ENCODE measurements at regions not wholly inside any gene's neighbourhood (a gene's known extent, or its start where the extent isn't known, plus 50 kb on each side); places are given as distances from the start of the nearest gene placed in this dataset.

DNA sequence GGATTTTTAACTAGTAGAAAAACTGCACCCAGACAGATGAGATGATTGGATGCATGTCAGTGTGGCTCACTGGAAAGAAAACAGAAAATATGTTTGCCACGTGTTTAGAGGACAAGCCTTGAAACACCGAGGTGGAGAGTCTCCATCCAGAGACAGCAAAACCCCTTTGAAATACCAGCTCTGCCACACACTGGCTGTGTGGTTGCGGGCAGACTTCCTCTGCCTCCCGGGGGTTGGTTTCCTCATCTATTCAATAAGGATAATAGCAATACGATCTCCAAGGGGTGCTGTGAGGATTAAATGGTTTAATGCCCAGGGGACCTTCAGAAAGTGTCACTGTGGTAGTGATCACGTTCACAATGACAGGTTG, 67.2 kb upstream of the PARP1 start:
- Histone ChIP-seq H3K27ac (ENCODE audit: low read depth in 1 of 2, low read length in 1 of 2) (no peak overlapping the region), H3K27me3 (ENCODE audit: control insufficient read depth in 2 of 2, insufficient read depth in 1 of 2, low read length in 1 of 2) (peaks cover 0 to 28% of the 10 kb centered on the region in 2 donors), H3K9me3 (ENCODE audit: control insufficient read depth in 2 of 2, insufficient read depth in 1 of 2, low read length in 1 of 2) (no peaks in the 10 kb centered on the region), H3K36me3 (ENCODE audit: control insufficient read depth in 2 of 2, insufficient read depth in 2 of 2, low read length in 1 of 2) (no peaks in the 10 kb centered on the region), H3K4me3 (ENCODE audit: low read length in 2 of 2) (no peak overlapping the region), H3K4me1 (ENCODE audit: control insufficient read depth in 2 of 2, insufficient read depth in 2 of 2, low read length in 2 of 2) (no peaks in the 10 kb centered on the region)
- DNase-seq (ENCODE audit: low read depth in 6 of 9, low spot score in 9 of 9): no peak
- 49% methylated on average over 6 of the region's 6 CpGs for WGBS

DNA sequence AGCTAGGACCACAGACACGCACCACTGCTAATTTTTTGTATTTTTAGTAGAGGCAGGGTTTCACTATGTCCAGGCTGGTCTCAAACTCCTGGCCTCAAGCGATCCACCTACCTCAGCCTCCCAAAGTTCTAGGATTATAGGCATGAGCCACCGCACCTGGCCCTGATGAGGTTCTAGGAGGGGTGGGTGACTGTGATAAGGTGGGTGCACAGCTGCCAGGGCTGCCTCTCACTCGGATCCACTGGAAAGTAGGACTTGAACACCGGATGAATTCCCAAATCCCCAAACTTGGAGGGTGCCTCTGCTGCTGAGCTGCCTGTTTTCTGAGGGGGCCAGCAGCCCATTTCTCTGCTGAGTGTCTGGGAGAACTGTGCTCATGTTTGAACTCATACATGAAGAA, 68.2 kb upstream of the PARP1 start:
- H3K4me1 ChIP-seq (ENCODE audit: control insufficient read depth in 2 of 2, insufficient read depth in 2 of 2, low read length in 2 of 2): no peaks in the 10 kb centered on the region
- no peaks in the 10 kb centered on the region for H3K36me3 ChIP-seq (ENCODE audit: control insufficient read depth in 2 of 2, insufficient read depth in 2 of 2, low read length in 1 of 2)
- peaks cover 4 to 36% of the 10 kb centered on the region in 2 donors for H3K27me3 ChIP-seq (ENCODE audit: control insufficient read depth in 2 of 2, insufficient read depth in 1 of 2, low read length in 1 of 2)
- no peaks in the 10 kb centered on the region for H3K9me3 ChIP-seq (ENCODE audit: control insufficient read depth in 2 of 2, insufficient read depth in 1 of 2, low read length in 1 of 2)
- 96% methylated on average over 5 of the region's 5 CpGs for WGBS
- no peak overlapping the region for H3K27ac ChIP-seq (ENCODE audit: low read depth in 1 of 2, low read length in 1 of 2)
- no peak overlapping the region for H3K4me3 ChIP-seq (ENCODE audit: low read length in 2 of 2)
- no peak for DNase-seq (ENCODE audit: low read depth in 6 of 9, low spot score in 9 of 9)

DNA sequence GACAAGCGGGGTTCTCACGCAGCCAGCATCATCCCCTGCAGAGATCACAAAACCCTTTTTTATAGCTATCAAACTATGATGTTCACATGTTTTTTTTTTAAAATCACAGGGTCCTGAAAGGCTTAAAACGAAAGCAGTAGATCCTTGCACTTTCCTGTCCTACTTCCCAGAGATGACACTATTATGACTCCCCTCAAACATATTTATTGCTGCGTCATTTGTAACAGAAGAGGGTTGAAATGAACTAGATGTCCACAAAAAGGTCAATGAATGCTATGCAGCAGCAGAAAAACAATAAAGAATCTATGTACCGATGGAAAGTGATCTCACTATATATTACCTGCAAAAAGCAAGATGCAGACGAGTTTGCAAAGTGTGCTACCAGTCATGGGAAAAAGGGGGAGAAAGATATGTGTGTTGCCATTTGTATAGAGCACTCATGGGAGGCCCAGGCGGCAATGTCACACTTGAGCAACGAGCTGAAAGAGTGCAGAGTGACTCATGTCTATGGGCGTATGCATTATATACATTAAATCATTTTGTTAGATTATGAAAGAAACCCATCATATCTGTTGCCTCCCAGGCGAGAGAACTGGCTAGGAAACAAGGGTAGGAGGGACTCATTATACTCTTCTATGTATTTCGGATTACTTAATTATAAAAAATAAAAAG, 68.9 kb upstream of the PARP1 start:
- Histone ChIP-seq H3K36me3 (ENCODE audit: control insufficient read depth in 2 of 2, insufficient read depth in 2 of 2, low read length in 1 of 2) (no peaks in the 10 kb centered on the region), H3K4me1 (ENCODE audit: control insufficient read depth in 2 of 2, insufficient read depth in 2 of 2, low read length in 2 of 2) (no peaks in the 10 kb centered on the region), H3K27ac (ENCODE audit: low read depth in 1 of 2, low read length in 1 of 2) (no peak overlapping the region), H3K9me3 (ENCODE audit: control insufficient read depth in 2 of 2, insufficient read depth in 1 of 2, low read length in 1 of 2) (no peaks in the 10 kb centered on the region), H3K4me3 (ENCODE audit: low read length in 2 of 2) (no peak overlapping the region), H3K27me3 (ENCODE audit: control insufficient read depth in 2 of 2, insufficient read depth in 1 of 2, low read length in 1 of 2) (peaks cover 7 to 43% of the 10 kb centered on the region in 2 donors)
- 91% methylated on average over 11 of the region's 11 CpGs for WGBS
- no peak for DNase-seq (ENCODE audit: low read depth in 6 of 9, low spot score in 9 of 9)

DNA sequence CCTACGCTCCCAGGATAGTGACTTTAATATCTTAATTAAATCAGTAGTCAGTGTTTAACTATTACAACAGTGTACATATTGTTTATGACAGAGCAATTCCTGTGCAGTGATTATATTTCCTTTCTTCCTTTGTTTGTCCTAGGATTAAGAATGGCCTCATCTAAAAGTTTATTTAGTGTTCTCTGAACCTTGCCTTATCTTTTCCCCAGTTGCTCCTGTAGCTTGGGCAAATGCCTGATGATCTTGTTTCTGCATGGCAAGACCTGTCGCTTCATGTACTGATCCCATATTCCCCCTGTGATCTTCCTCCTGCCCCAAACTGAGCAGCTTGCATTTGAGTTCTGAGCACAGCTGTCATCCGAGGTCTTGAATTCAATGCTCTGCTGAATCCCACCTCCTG, 69.1 kb upstream of the STUM start:
- peaks cover 21 to 62% of the 10 kb centered on the region in 2 donors for H3K27me3 ChIP-seq (ENCODE audit: control insufficient read depth in 2 of 2, insufficient read depth in 1 of 2, low read length in 1 of 2)
- no peaks in the 10 kb centered on the region for H3K9me3 ChIP-seq (ENCODE audit: control insufficient read depth in 2 of 2, insufficient read depth in 1 of 2, low read length in 1 of 2)
- no peak overlapping the region for H3K27ac ChIP-seq (ENCODE audit: low read depth in 1 of 2, low read length in 1 of 2)
- H3K4me3 ChIP-seq (ENCODE audit: low read length in 2 of 2): no peak overlapping the region
- H3K4me1 ChIP-seq (ENCODE audit: control insufficient read depth in 2 of 2, insufficient read depth in 2 of 2, low read length in 2 of 2): peaks cover 0 to 3% of the 10 kb centered on the region in 2 donors
- WGBS: 88% methylated on average over 3 of the region's 3 CpGs
- H3K36me3 ChIP-seq (ENCODE audit: control insufficient read depth in 2 of 2, insufficient read depth in 2 of 2, low read length in 1 of 2): no peaks in the 10 kb centered on the region
- DNase-seq (ENCODE audit: low read depth in 6 of 9, low spot score in 9 of 9): peak in 1 of 9 donors; percentile 10

DNA sequence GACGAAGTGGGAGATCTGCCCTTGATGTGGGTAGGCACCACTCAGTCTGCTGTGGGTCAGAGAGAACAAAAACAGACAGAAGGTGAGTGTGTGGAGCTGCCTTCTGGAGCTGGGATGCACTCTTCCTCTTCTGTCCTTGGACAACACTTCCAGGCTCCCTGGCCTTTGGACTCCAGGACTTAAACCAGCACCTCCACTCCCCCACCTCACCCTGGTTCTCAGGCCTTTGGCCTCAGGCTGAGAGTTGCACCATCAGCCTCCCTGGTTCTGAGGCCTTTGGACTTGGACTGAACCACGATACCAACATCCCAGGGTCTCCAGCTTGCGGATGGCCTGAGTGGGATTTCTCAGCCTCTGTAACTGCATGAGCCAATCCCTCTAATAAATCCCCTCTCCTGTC, 68.1 kb upstream of the STUM start:
- Histone ChIP-seq H3K27ac (ENCODE audit: low read depth in 1 of 2, low read length in 1 of 2) (no peak overlapping the region), H3K4me3 (ENCODE audit: low read length in 2 of 2) (no peak overlapping the region), H3K9me3 (ENCODE audit: control insufficient read depth in 2 of 2, insufficient read depth in 1 of 2, low read length in 1 of 2) (no peaks in the 10 kb centered on the region), H3K36me3 (ENCODE audit: control insufficient read depth in 2 of 2, insufficient read depth in 2 of 2, low read length in 1 of 2) (no peaks in the 10 kb centered on the region), H3K27me3 (ENCODE audit: control insufficient read depth in 2 of 2, insufficient read depth in 1 of 2, low read length in 1 of 2) (peaks cover 31 to 68% of the 10 kb centered on the region in 2 donors), H3K4me1 (ENCODE audit: control insufficient read depth in 2 of 2, insufficient read depth in 2 of 2, low read length in 2 of 2) (peaks cover 0 to 3% of the 10 kb centered on the region in 2 donors)
- DNase-seq (ENCODE audit: low read depth in 6 of 9, low spot score in 9 of 9): no peak
- 93% methylated on average over 3 of the region's 3 CpGs for WGBS

DNA sequence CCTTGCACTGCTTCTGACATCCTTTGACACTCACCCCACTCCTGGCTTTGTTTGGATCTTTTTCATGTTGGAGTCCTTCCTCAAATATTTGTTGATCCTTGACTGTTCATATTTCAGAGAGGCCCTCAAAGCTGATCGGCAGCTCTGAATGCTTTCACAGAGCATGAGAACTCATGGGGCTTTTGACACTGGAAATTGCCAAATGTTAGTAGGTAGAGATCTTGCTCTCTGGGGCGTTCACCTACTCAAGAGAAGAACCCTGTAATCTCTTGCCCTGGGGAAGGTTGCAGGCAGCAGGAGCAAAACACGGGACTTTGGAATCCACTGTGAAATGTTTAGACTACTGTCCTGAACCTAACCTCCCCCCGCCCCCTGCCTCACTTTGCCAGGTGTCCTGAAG, 67.4 kb upstream of the STUM start:
- Histone ChIP-seq H3K4me3 (ENCODE audit: low read length in 2 of 2) (no peak overlapping the region), H3K36me3 (ENCODE audit: control insufficient read depth in 2 of 2, insufficient read depth in 2 of 2, low read length in 1 of 2) (no peaks in the 10 kb centered on the region), H3K27me3 (ENCODE audit: control insufficient read depth in 2 of 2, insufficient read depth in 1 of 2, low read length in 1 of 2) (peaks cover 31 to 72% of the 10 kb centered on the region in 2 donors), H3K9me3 (ENCODE audit: control insufficient read depth in 2 of 2, insufficient read depth in 1 of 2, low read length in 1 of 2) (no peaks in the 10 kb centered on the region), H3K27ac (ENCODE audit: low read depth in 1 of 2, low read length in 1 of 2) (no peak overlapping the region), H3K4me1 (ENCODE audit: control insufficient read depth in 2 of 2, insufficient read depth in 2 of 2, low read length in 2 of 2) (peaks cover 0 to 3% of the 10 kb centered on the region in 2 donors)
- WGBS: 85% methylated on average over 4 of the region's 4 CpGs
- DNase-seq (ENCODE audit: low read depth in 6 of 9, low spot score in 9 of 9): no peak

DNA sequence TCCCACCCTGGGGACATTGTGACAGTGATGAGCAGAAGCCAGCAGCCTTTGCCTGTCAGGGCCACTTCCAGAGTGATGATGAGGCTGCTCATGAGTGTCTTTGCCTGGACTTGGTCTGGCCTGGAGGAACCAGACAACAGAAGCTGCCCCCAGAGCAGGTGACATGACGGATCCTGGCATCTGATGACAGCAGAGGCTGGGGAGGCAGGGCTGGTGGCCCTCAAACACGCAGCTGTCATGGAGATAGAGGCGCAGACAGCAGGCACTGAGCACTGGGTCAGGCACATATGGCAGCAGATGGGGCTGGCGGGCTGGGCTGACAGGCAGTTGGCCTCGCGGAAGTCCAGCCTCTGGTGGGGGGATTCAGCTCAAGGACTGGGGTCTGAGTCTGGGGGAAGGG, 66.4 kb upstream of the STUM start:
- no peak for DNase-seq (ENCODE audit: low read depth in 6 of 9, low spot score in 9 of 9)
- Histone ChIP-seq H3K4me3 (ENCODE audit: low read length in 2 of 2) (no peak overlapping the region), H3K36me3 (ENCODE audit: control insufficient read depth in 2 of 2, insufficient read depth in 2 of 2, low read length in 1 of 2) (no peaks in the 10 kb centered on the region), H3K27me3 (ENCODE audit: control insufficient read depth in 2 of 2, insufficient read depth in 1 of 2, low read length in 1 of 2) (peaks cover 31 to 74% of the 10 kb centered on the region in 2 donors), H3K27ac (ENCODE audit: low read depth in 1 of 2, low read length in 1 of 2) (no peak overlapping the region), H3K9me3 (ENCODE audit: control insufficient read depth in 2 of 2, insufficient read depth in 1 of 2, low read length in 1 of 2) (no peaks in the 10 kb centered on the region), H3K4me1 (ENCODE audit: control insufficient read depth in 2 of 2, insufficient read depth in 2 of 2, low read length in 2 of 2) (peaks cover 0 to 3% of the 10 kb centered on the region in 2 donors)
- WGBS: 91% methylated on average over 6 of the region's 6 CpGs

DNA sequence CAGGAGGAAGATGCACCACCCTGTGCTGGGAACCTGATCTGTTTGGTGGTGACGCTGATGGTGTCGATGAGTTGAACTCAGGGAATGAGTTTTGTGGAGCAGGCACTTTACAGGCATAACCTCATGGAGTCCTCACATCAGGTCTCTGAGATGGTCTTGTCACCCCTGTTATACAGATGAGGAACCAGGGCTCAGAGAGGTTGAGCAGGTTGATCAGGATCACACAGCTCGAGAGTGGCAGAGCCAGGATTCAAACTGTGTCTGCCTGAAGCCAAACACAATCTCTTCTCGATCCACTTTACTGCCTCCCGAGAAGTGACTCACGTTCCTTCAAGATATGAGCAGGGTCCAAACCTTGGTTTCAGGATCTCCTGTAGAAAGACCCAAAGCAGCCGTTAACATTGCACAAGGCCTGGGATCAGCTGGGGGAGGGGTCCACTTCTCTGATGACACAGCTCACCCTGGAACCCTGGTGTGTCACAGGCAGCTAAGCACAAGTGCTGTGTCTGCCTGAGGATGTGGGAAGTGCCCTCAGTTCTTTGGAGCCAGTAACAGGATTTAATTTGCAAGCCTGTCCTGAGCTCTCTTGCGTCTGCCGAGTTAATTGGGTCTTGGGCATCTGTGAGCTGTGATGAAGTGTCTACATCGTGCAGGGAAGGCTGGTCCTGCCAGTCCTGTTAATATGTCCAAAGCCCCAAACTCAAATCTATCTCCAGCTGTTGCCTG, 65.4 kb upstream of the STUM start:
- Histone ChIP-seq H3K27ac (ENCODE audit: low read depth in 1 of 2, low read length in 1 of 2) (no peak overlapping the region), H3K36me3 (ENCODE audit: control insufficient read depth in 2 of 2, insufficient read depth in 2 of 2, low read length in 1 of 2) (no peaks in the 10 kb centered on the region), H3K9me3 (ENCODE audit: control insufficient read depth in 2 of 2, insufficient read depth in 1 of 2, low read length in 1 of 2) (peaks cover 0 to 2% of the 10 kb centered on the region in 2 donors), H3K4me3 (ENCODE audit: low read length in 2 of 2) (no peak overlapping the region), H3K4me1 (ENCODE audit: control insufficient read depth in 2 of 2, insufficient read depth in 2 of 2, low read length in 2 of 2) (peaks cover 0 to 3% of the 10 kb centered on the region in 2 donors), H3K27me3 (ENCODE audit: control insufficient read depth in 2 of 2, insufficient read depth in 1 of 2, low read length in 1 of 2) (peaks cover 34 to 78% of the 10 kb centered on the region in 2 donors)
- DNase-seq (ENCODE audit: low read depth in 6 of 9, low spot score in 9 of 9): no peak
- WGBS: 92% methylated on average over 10 of the region's 10 CpGs

DNA sequence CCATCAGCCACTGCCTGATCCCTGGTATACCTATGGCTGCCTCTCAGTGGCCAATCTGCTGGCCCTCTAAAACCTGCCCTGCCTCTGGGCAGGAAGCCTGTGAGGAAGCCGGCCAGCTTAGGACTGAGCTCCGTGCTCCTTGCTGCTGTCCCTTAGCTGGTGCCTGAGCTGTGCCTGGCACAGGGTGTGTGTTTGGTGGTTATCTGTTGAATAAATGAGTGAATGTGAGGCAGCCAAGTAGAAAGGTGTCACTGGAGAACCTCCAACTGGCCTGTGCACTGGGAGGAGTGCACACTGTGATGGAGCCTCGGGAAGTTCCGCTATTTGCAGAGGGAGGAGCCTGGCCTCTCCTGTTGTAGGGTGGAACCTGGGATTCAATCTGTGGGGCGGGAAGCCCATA, 63.4 kb upstream of the STUM start:
- peaks cover 0 to 3% of the 10 kb centered on the region in 2 donors for H3K9me3 ChIP-seq (ENCODE audit: control insufficient read depth in 2 of 2, insufficient read depth in 1 of 2, low read length in 1 of 2)
- WGBS: 88% methylated on average over 5 of the region's 5 CpGs
- H3K4me1 ChIP-seq (ENCODE audit: control insufficient read depth in 2 of 2, insufficient read depth in 2 of 2, low read length in 2 of 2): peaks cover 0 to 3% of the 10 kb centered on the region in 2 donors
- H3K36me3 ChIP-seq (ENCODE audit: control insufficient read depth in 2 of 2, insufficient read depth in 2 of 2, low read length in 1 of 2): no peaks in the 10 kb centered on the region
- H3K4me3 ChIP-seq (ENCODE audit: low read length in 2 of 2): no peak overlapping the region
- no peak overlapping the region for H3K27ac ChIP-seq (ENCODE audit: low read depth in 1 of 2, low read length in 1 of 2)
- DNase-seq (ENCODE audit: low read depth in 6 of 9, low spot score in 9 of 9): no peak
- H3K27me3 ChIP-seq (ENCODE audit: control insufficient read depth in 2 of 2, insufficient read depth in 1 of 2, low read length in 1 of 2): peaks cover 38 to 88% of the 10 kb centered on the region in 2 donors

Measured in thymus (tissue), 11 donors.